Panc1 (cell line): ENCODE measurements at regions not wholly inside any gene's neighbourhood (a gene's known extent, or its start where the extent isn't known, plus 50 kb on each side); places are given as distances from the start of the nearest gene placed in this dataset.

Experiments used
- ATAC-seq: fragments of 200-7000 bp; cut with Tn5 transposase; 2 replicates; pipeline ENCODE4 v1.9.1; 2020; ENCODE audit warnings: mild to moderate bottlenecking, moderate library complexity
- BruUV-seq: library from RNA; stranded (reverse); fragments of 400-500 nt; replicated peaks from 2 replicates; lab custom pipeline; 2021; lab: Mats Ljungman, UMichigan
- CTCF ChIA-PET: fragments of 300-600 bp; sonication (Branson Sonifier 250); formaldehyde crosslinking; loops from one replicate; lab custom pipeline; 2022; ENCODE audit warnings: antibody characterized with exemption; lab: Charles Lee
- POLR2A ChIA-PET: fragments of 300-600 bp; sonication (Branson Sonifier 250); formaldehyde crosslinking; loops from one replicate; lab custom pipeline; 2022; ENCODE audit warnings: antibody characterized with exemption; lab: Charles Lee
- DNase-seq: peaks from one replicate; pipeline ENCODE4 v3.0.0-alpha.2; 2010; ENCODE audit warnings: low read depth, low spot score
- H3K27ac ChIP-seq: 2 replicates; pipeline ENCODE4 v1.5.1; 2011; ENCODE audit warnings: mild to moderate bottlenecking, low read length, inconsistent platforms
- H3K27me3 ChIP-seq: fragments of 200-500 bp; sonication (Bioruptor generic); 2 replicates; pipeline ENCODE4 v1.6.0; 2014; ENCODE audit warnings: low read length, inconsistent platforms; ENCODE audit not compliant: control insufficient read depth, insufficient read depth
- H3K36me3 ChIP-seq: fragments of 200-500 bp; sonication (Bioruptor generic); 2 replicates; pipeline ENCODE4 v1.5.1; 2014; ENCODE audit warnings: inconsistent platforms, mild to moderate bottlenecking, low read length, moderate library complexity; ENCODE audit not compliant: control insufficient read depth, insufficient read depth
- H3K4me1 ChIP-seq: 2 replicates; pipeline ENCODE4 v1.5.1; 2011; ENCODE audit warnings: inconsistent platforms, mild to moderate bottlenecking, low read length, moderate library complexity; ENCODE audit not compliant: control insufficient read depth, insufficient read depth
- H3K4me3 ChIP-seq, 2 experiments: 2 replicates each; pipeline ENCODE4 v1.5.1; 2011 to 2012; ENCODE audit warnings: low read depth in 2 of 2, low read length in 2 of 2, mild to moderate bottlenecking in 2 of 2, inconsistent platforms in 1 of 2, moderate library complexity in 1 of 2
- H3K9me3 ChIP-seq: fragments of 200-500 bp; sonication (Bioruptor generic); 2 replicates; pipeline ENCODE4 v1.5.1; 2014; ENCODE audit warnings: low read depth, mild to moderate bottlenecking, inconsistent platforms, low read length, moderate library complexity; ENCODE audit not compliant: control insufficient read depth, insufficient read depth
- POLR2AphosphoS5 ChIP-seq: IDR thresholded peaks from 2 replicates; pipeline ENCODE4 v1.6.1; 2012; ENCODE audit warnings: mild to moderate bottlenecking, low read depth, low read length, moderate library complexity
- SIN3A ChIP-seq: IDR thresholded peaks from 2 replicates; pipeline ENCODE4 v1.6.1; 2012; ENCODE audit warnings: low read depth, mild to moderate bottlenecking, low read length, moderate library complexity, borderline replicate concordance; ENCODE audit not compliant: insufficient read depth
- TCF7L2 ChIP-seq: IDR thresholded peaks from 2 replicates; pipeline ENCODE4 v1.6.1; 2011; ENCODE audit warnings: mild to moderate bottlenecking, low read depth, low read length, inconsistent platforms
- in situ Hi-C: cut with HindIII; loops from 2 replicates; pipeline ENCODE4 v1.10.0; 2016; ENCODE audit warnings: low sequenced_read_pairs, low pct_unique_long_range_greater_than_20kb
- intact Hi-C: fragments of 100-400 bp; cut with micrococcal nuclease; formaldehyde crosslinking; loops from one replicate; pipeline ENCODE4 v1.10.0; 2022; ENCODE audit not compliant: unreplicated experiment
- TF ChIP-seq, protein P1 (sequence below): fragments of 450-650 bp; IDR thresholded peaks from 2 replicates; pipeline ENCODE4 v1.5.1; 2017; ENCODE audit warnings: mild to moderate bottlenecking
- TF ChIP-seq, protein P2 (sequence below), 2 experiments: IDR thresholded peaks; 2 replicates each; pipeline ENCODE4 v1.6.1; 2011 to 2012; ENCODE audit warnings: low read depth in 2 of 2, control low read depth in 1 of 2, low read length in 1 of 2, mild to moderate bottlenecking in 1 of 2, moderate library complexity in 1 of 2; ENCODE audit not compliant: insufficient read depth in 1 of 2

DNA sequence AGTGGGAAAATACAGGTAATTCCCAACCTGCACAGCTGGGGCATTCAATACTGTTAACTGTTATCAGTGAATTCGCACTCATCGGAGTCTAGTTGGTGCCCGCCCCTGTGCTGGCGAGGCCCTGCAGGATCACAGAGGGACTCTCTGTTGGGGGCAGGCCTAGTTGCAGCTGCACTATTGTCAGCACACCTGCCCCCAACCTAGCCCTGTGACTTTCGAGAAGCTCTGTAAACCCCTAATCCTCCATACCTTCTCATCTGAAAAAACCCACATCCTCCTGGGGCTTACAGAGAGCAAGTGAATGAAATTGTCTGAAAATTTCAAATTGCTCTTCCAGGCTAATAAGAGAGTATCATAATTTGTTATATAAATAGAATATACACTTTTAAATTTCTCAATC, 132.2 kb upstream of the NUDT4 start:
- TF ChIP-seq POLR2AphosphoS5 (no peak), SIN3A (no peak), TCF7L2 (no peak)
- TF ChIP-seq, protein P1, sequence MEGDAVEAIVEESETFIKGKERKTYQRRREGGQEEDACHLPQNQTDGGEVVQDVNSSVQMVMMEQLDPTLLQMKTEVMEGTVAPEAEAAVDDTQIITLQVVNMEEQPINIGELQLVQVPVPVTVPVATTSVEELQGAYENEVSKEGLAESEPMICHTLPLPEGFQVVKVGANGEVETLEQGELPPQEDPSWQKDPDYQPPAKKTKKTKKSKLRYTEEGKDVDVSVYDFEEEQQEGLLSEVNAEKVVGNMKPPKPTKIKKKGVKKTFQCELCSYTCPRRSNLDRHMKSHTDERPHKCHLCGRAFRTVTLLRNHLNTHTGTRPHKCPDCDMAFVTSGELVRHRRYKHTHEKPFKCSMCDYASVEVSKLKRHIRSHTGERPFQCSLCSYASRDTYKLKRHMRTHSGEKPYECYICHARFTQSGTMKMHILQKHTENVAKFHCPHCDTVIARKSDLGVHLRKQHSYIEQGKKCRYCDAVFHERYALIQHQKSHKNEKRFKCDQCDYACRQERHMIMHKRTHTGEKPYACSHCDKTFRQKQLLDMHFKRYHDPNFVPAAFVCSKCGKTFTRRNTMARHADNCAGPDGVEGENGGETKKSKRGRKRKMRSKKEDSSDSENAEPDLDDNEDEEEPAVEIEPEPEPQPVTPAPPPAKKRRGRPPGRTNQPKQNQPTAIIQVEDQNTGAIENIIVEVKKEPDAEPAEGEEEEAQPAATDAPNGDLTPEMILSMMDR = no peak
- TF ChIP-seq, protein P2, sequence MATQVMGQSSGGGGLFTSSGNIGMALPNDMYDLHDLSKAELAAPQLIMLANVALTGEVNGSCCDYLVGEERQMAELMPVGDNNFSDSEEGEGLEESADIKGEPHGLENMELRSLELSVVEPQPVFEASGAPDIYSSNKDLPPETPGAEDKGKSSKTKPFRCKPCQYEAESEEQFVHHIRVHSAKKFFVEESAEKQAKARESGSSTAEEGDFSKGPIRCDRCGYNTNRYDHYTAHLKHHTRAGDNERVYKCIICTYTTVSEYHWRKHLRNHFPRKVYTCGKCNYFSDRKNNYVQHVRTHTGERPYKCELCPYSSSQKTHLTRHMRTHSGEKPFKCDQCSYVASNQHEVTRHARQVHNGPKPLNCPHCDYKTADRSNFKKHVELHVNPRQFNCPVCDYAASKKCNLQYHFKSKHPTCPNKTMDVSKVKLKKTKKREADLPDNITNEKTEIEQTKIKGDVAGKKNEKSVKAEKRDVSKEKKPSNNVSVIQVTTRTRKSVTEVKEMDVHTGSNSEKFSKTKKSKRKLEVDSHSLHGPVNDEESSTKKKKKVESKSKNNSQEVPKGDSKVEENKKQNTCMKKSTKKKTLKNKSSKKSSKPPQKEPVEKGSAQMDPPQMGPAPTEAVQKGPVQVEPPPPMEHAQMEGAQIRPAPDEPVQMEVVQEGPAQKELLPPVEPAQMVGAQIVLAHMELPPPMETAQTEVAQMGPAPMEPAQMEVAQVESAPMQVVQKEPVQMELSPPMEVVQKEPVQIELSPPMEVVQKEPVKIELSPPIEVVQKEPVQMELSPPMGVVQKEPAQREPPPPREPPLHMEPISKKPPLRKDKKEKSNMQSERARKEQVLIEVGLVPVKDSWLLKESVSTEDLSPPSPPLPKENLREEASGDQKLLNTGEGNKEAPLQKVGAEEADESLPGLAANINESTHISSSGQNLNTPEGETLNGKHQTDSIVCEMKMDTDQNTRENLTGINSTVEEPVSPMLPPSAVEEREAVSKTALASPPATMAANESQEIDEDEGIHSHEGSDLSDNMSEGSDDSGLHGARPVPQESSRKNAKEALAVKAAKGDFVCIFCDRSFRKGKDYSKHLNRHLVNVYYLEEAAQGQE (IDR thresholded peaks at IDR 0.05; ENCODE audit: insufficient read depth in 1 of 2, low read depth in 2 of 2, low read length in 1 of 2) = no peak
- ChIA-PET POLR2A (no interaction called here), CTCF (no interaction called here)
- DNase-seq (no peak), ATAC-seq (no peak)
- Histone ChIP-seq H3K9me3 (no peaks in the 10 kb centered on the region), H3K27me3 (no peaks in the 10 kb centered on the region), H3K4me3 (no peak overlapping the region), H3K36me3 (no peaks in the 10 kb centered on the region), H3K4me1 (no peaks in the 10 kb centered on the region), H3K27ac (no peak overlapping the region)
- intact Hi-C loops (no loop called here), in situ Hi-C loops (no loop called here)
- no TSS peak for BruUV-seq

DNA sequence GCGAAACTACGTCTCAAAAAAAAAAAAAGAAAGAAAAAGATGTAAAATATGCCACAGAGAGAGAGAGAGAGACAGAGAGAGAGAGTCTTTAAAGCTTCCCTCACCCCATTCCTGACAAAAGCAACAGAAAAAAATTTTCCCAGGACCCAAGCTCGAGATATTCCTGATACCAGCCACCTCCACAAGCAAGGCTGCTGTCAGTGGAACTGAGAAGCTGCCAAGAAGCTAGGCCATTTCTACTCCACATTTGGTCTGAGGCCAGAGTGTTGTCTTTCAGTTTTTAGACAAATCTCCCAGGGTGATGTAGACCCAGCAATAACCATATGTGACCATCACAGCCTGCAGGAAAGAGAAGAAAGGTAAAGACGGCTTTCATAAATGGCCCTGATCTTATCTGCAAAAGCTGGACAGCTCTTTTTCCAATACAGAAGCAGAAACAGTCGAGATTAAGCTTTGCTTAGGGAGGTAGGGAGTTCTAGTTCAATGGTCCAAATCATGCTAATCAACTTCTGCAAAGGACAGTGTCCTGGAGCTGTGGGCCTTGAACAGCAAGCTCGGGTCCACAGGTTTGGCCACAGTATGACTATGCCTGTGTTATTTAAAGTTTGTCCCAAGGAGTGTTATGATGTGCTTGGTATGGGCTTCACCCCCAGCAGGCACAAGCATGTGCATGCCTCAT, 130.3 kb upstream of the NUDT4 start:
- intact Hi-C loops (no loop called here), in situ Hi-C loops (no loop called here)
- ATAC-seq (no peak), DNase-seq (no peak)
- Histone ChIP-seq H3K27ac (no peak overlapping the region), H3K4me3 (no peak overlapping the region), H3K9me3 (no peaks in the 10 kb centered on the region), H3K4me1 (no peaks in the 10 kb centered on the region), H3K36me3 (no peaks in the 10 kb centered on the region), H3K27me3 (no peaks in the 10 kb centered on the region)
- TF ChIP-seq SIN3A = no peak
- TF ChIP-seq, protein P1 = no peak
- TF ChIP-seq, protein P2 (IDR thresholded peaks at IDR 0.05; ENCODE audit: insufficient read depth in 1 of 2, low read depth in 2 of 2, low read length in 1 of 2) = 0 out of 4 replicates have a peak, but pooled peaks of 1 of the 2 experiments have one; percentile 36
- POLR2A ChIA-PET = no interaction called here
- CTCF ChIA-PET = no interaction called here
- no TSS peak for BruUV-seq
